Peyer's patch (tissue), 4 donors: ENCODE measurements at regions not wholly inside any gene's neighbourhood (a gene's known extent, or its start where the extent isn't known, plus 50 kb on each side); places are given as distances from the start of the nearest gene placed in this dataset.

ENCODE experiments used
- DNase-seq, 3 donors: peaks; one replicate each; pipeline ENCODE4 v3.0.0-alpha.2; 2017 to 2019
- H3K27ac ChIP-seq, 4 donors: fragments of 200-600 bp; sonication (generic); one replicate each; pipeline ENCODE4 v1.5.1; 2016 to 2019
- H3K27me3 ChIP-seq, 2 donors: fragments of 200-600 bp; sonication (generic); one replicate each; pipeline ENCODE4 v1.5.1; 2019
- H3K36me3 ChIP-seq, 3 donors: fragments of 200-600 bp; sonication (generic); one replicate each; pipeline ENCODE4 v1.5.1; 2016 to 2019
- H3K4me1 ChIP-seq, 4 donors: fragments of 200-600 bp; sonication (generic); one replicate each; pipeline ENCODE4 v1.5.1; 2016 to 2019
- H3K4me3 ChIP-seq, 4 donors: fragments of 200-600 bp; sonication (generic); 1 replicate in 3 of 4; 2 replicates in 1 of 4; pipeline ENCODE4 v1.5.1; 2016 to 2019; ENCODE audit warnings: mild to moderate bottlenecking in 1 of 4
- H3K9me3 ChIP-seq, 4 donors: fragments of 200-600 bp; sonication (generic); one replicate each; pipeline ENCODE4 v1.5.1; 2016 to 2019; ENCODE audit warnings: mild to moderate bottlenecking in 1 of 4
- CTCF ChIP-seq, 6 experiments: fragments of 450-650 bp in 4 of 6; fragments of 200-600 bp in 2 of 6; sonication (generic) in 1 of 6; IDR thresholded peaks; one replicate each; pipeline ENCODE4 v1.5.1; 2017 to 2019; ENCODE audit warnings: antibody characterized with exemption in 6 of 6, mild to moderate bottlenecking in 3 of 6, moderate library complexity in 1 of 6
- POLR2A ChIP-seq, 2 donors: fragments of 450-650 bp; IDR thresholded peaks; one replicate each; pipeline ENCODE4 v1.5.1; 2017; ENCODE audit warnings: antibody characterized with exemption in 2 of 2, mild to moderate bottlenecking in 2 of 2, moderate library complexity in 2 of 2

GRCh38 chr17:13321951-13322701 lies 279.6 kb downstream of the HS3ST3A1 start:
- H3K27ac ChIP-seq: no peak overlapping the region

GRCh38 chr17:13320046-13320785 lies 281.5 kb downstream of the HS3ST3A1 start:
- TF ChIP-seq POLR2A (IDR thresholded peaks at IDR 0.05) (no peak), CTCF (IDR thresholded peaks at IDR 0.05) (no peak)
- no peak for DNase-seq
- Histone ChIP-seq H3K27me3 (no peaks in the 10 kb centered on the region), H3K4me1 (peaks cover 0 to 6% (median 0%) of the 10 kb centered on the region in 4 donors), H3K36me3 (no peaks in the 10 kb centered on the region), H3K27ac (no peak overlapping the region), H3K4me3 (no peak overlapping the region), H3K9me3 (no peaks in the 10 kb centered on the region)

More at GRCh38 chr17:13321951-13322701, 279.6 kb downstream of the HS3ST3A1 start:
- no peaks in the 10 kb centered on the region for H3K27me3 ChIP-seq
- no peak for DNase-seq
- H3K4me3 ChIP-seq: no peak overlapping the region
- H3K4me1 ChIP-seq: peaks cover 0 to 6% (median 0%) of the 10 kb centered on the region in 4 donors
- H3K36me3 ChIP-seq: no peaks in the 10 kb centered on the region
- no peaks in the 10 kb centered on the region for H3K9me3 ChIP-seq
- TF ChIP-seq CTCF (IDR thresholded peaks at IDR 0.05) (no peak), POLR2A (IDR thresholded peaks at IDR 0.05) (no peak)

- Histone ChIP-seq H3K4me3 (no peak overlapping the region), H3K27me3 (no peaks in the 10 kb centered on the region), H3K27ac (no peak overlapping the region), H3K9me3 (no peaks in the 10 kb centered on the region), H3K4me1 (no peaks in the 10 kb centered on the region), H3K36me3 (no peaks in the 10 kb centered on the region)
- TF ChIP-seq CTCF (IDR thresholded peaks at IDR 0.05): no peak
- TF ChIP-seq POLR2A (IDR thresholded peaks at IDR 0.05): no peak
- DNase-seq: no peak
Observed at GRCh38 chr17:13316657-13317056, 285.1 kb downstream of the HS3ST3A1 start.

GRCh38 chr17:13311306-13311705 lies 290.4 kb downstream of the HS3ST3A1 start:
- Histone ChIP-seq H3K27ac (no peak overlapping the region), H3K27me3 (no peaks in the 10 kb centered on the region), H3K4me3 (no peak overlapping the region), H3K9me3 (no peaks in the 10 kb centered on the region), H3K4me1 (no peaks in the 10 kb centered on the region), H3K36me3 (no peaks in the 10 kb centered on the region)
- TF ChIP-seq CTCF (IDR thresholded peaks at IDR 0.05) (no peak), POLR2A (IDR thresholded peaks at IDR 0.05) (no peak)
- no peak for DNase-seq

- Histone ChIP-seq H3K4me3 (no peak overlapping the region), H3K4me1 (no peaks in the 10 kb centered on the region), H3K27me3 (no peaks in the 10 kb centered on the region), H3K36me3 (no peaks in the 10 kb centered on the region), H3K27ac (no peak overlapping the region), H3K9me3 (no peaks in the 10 kb centered on the region)
- DNase-seq: no peak
- no peak for TF ChIP-seq CTCF (IDR thresholded peaks at IDR 0.05)
- no peak for TF ChIP-seq POLR2A (IDR thresholded peaks at IDR 0.05)
Observed at GRCh38 chr17:13310858-13311257, 290.9 kb downstream of the HS3ST3A1 start.
